Activated naive CD4-positive, alpha-beta T cell treated with anti-CD3 and anti-CD28 coated beads for 36 hours (primary cell): ENCODE measurements at regions not wholly inside any gene's neighbourhood (a gene's known extent, or its start where the extent isn't known, plus 50 kb on each side); places are given as distances from the start of the nearest gene placed in this dataset.
"Not testable (repeated sequence)": the region's sequence is repeated elsewhere in the genome, so short reads cannot be mapped to it uniquely, and the experiment has no call there.

Source experiments
- CTCF ChIA-PET: fragments of 350-600 bp; sonication (Branson Sonifier 250); formaldehyde crosslinking; loops from one replicate; lab custom pipeline; 2021; ENCODE audit warnings: antibody characterized with exemption; lab: Charles Lee
- DNase-seq: peaks from one replicate; pipeline ENCODE4 v3.0.0-alpha.2; 2020
- H3K27ac Mint-ChIP-seq: one replicate; pipeline ENCODE4 v1.8.0; 2021; ENCODE audit warnings: mild to moderate bottlenecking, mixed read lengths
- H3K27me3 Mint-ChIP-seq: one replicate; pipeline ENCODE4 v1.8.0; 2021; ENCODE audit warnings: low read depth, mixed read lengths
- H3K36me3 Mint-ChIP-seq: one replicate; pipeline ENCODE4 v1.8.0; 2021; ENCODE audit warnings: low read depth, mixed read lengths
- H3K4me1 Mint-ChIP-seq: one replicate; pipeline ENCODE4 v1.8.0; 2021; ENCODE audit warnings: low read depth, mixed read lengths
- H3K4me3 Mint-ChIP-seq: one replicate; pipeline ENCODE4 v1.8.0; 2021; ENCODE audit warnings: mild to moderate bottlenecking, moderate library complexity, mixed read lengths
- H3K9me3 Mint-ChIP-seq: one replicate; pipeline ENCODE4 v1.8.0; 2021; ENCODE audit warnings: mixed read lengths
- intact Hi-C: fragments of 100-400 bp; cut with micrococcal nuclease; formaldehyde crosslinking; loops from one replicate; pipeline ENCODE4 v1.15.1; 2023

DNA sequence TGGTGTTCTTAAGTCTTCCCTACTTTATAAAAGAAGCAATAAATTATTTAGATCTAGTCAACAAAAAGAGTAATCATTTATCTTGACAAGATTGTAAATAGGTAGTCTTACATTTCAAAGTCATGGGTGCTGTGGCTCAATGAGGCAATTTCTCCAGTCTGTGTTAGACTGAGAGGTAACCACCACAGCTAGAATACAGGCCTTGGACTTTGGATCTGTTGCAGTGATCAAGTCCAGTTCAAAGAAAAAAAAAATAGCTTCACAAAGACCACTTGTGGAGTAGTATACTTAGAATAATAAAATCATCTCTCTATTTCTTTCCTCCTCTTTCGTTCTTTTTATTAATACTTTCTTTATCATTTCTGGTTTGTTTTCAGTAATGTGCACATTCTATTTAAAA is 93.1 kb upstream of the FSIP2 start:
- Mint-ChIP-seq H3K4me1 (no peaks in the 10 kb centered on the region), H3K27ac (no peak overlapping the region), H3K4me3 (no peak overlapping the region), H3K27me3 (no peaks in the 10 kb centered on the region), H3K36me3 (no peaks in the 10 kb centered on the region), H3K9me3 (no peaks in the 10 kb centered on the region)
- intact Hi-C loops, result no loop called here
- CTCF ChIA-PET, result no interaction called here
- DNase-seq, result no peak

DNA sequence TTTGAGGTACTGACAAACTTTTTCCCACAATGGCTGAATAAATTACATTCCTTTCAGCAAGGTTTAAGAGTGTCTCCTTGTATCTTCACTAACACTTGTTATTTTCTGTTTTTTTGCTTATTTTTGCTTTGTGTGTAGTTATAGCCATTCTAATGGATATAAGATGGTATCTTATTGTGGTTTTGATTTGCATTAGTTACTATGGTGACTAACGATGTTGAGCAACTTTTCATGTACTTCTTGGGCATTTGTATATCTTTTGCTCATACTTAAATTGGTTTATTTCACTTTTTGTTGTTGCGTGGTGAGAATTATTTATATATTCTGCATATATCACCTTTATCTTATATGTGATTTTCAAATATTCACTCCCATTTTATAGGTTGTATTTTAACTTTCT is 79.9 kb upstream of the FSIP2 start:
- no peaks in the 10 kb centered on the region for H3K4me1 Mint-ChIP-seq
- H3K27ac Mint-ChIP-seq, result no peak overlapping the region
- no peaks in the 10 kb centered on the region for H3K36me3 Mint-ChIP-seq
- no peaks in the 10 kb centered on the region for H3K9me3 Mint-ChIP-seq
- no peak overlapping the region for H3K4me3 Mint-ChIP-seq
- CTCF ChIA-PET, result no interaction called here
- intact Hi-C loops, result no loop called here
- no peaks in the 10 kb centered on the region for H3K27me3 Mint-ChIP-seq
- no peak for DNase-seq

DNA sequence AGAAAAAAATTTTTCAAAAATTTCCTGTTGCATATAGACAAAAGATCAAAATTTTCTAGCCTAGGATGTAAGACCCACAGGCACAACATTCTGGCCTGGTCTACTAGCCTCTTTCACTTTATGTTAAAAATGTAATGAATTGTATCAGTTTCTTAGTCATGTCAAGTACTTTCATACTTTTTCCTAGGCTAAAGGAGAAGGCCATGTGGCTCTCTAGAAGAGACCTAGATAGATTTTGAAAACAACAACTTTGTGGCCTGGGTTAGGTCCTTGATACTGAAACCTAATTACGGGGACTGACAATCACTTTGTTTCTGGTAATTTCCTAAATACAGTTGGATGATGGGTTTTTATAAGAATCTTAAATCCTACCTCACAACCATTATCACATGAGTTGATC is 74.8 kb upstream of the FSIP2 start:
- H3K27me3 Mint-ChIP-seq, result no peaks in the 10 kb centered on the region
- H3K36me3 Mint-ChIP-seq, result no peaks in the 10 kb centered on the region
- no peaks in the 10 kb centered on the region for H3K4me1 Mint-ChIP-seq
- no peak for DNase-seq
- intact Hi-C loops, result no loop called here
- H3K4me3 Mint-ChIP-seq, result no peak overlapping the region
- CTCF ChIA-PET, result no interaction called here
- no peaks in the 10 kb centered on the region for H3K9me3 Mint-ChIP-seq
- no peak overlapping the region for H3K27ac Mint-ChIP-seq

DNA sequence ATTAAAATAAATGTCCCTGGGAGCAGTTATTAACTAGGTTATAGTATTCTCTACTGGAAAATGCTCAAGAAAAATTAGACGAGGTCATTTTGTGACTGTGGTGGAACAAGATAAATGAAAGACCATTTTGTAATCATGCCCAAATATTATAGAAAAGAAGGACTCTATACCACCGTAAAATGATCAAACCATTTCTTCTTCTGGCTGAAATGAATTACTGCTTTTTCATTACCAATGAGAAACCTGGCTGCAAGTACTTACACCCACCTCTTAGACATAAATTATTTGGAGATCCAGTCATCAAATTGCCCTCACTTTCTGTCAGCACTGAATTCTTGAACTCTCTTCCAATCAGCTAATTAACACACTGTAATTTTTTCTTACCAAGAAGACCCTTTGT is 74.2 kb upstream of the FSIP2 start:
- CTCF ChIA-PET, result no interaction called here
- DNase-seq, result no peak
- no peaks in the 10 kb centered on the region for H3K9me3 Mint-ChIP-seq
- H3K4me3 Mint-ChIP-seq, result no peak overlapping the region
- H3K27me3 Mint-ChIP-seq, result no peaks in the 10 kb centered on the region
- no peaks in the 10 kb centered on the region for H3K36me3 Mint-ChIP-seq
- H3K4me1 Mint-ChIP-seq, result no peaks in the 10 kb centered on the region
- intact Hi-C loops, result no loop called here
- no peak overlapping the region for H3K27ac Mint-ChIP-seq

DNA sequence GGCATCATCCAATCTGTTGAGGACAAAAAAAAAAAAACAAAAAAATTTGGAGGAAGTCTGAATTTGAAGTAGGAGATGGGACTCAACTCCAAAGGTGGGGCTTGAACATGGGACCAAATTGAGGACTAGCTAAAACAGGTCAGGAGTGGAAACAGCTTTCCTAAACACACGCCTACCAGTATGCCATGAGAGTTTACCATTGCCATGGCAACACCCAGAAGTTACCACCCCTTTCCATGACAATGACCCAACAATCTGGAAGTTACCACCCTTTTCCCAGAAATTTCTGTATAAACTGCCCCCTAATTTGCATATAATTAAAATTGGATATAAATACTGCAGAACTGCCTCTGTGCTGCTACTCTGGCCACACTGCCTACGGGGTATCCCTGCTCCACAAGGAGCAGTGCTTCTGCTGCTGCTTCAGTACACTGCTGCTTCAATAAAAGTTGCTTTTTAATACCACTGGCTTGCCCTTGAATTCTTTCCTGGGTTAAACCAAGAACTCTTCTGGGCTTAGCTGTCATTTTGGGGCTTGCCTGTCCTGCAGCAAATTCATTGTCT is 73.3 kb upstream of the FSIP2 start:
- Mint-ChIP-seq H3K27ac (no peak overlapping the region), H3K4me1 (no peaks in the 10 kb centered on the region), H3K36me3 (no peaks in the 10 kb centered on the region), H3K9me3 (no peaks in the 10 kb centered on the region), H3K4me3 (no peak overlapping the region), H3K27me3 (no peaks in the 10 kb centered on the region)
- intact Hi-C loops, result no loop called here
- DNase-seq, result no peak
- CTCF ChIA-PET, result no interaction called here

DNA sequence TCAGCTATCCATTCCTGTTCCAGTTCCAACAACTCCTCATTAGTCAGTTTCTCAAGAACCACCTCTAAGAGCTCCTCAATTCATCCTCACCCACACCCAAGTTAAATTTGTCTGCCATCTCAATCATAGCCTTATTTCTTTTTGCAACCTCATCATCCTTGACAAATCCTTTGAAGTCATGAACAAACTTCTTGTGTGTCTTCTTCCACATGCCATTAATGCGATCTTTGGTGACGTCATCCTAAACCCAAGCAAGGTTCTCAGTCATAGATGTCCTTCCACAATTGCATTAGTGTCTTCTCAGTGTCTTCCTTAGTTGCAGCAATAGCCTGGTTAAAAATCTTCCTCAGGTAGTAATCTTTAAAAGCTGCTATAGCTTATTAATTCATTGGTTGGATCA is 71.2 kb upstream of the FSIP2 start:
- Mint-ChIP-seq H3K27me3 (no peaks in the 10 kb centered on the region), H3K9me3 (no peaks in the 10 kb centered on the region), H3K36me3 (no peaks in the 10 kb centered on the region), H3K4me3 (no peak overlapping the region), H3K27ac (no peak overlapping the region), H3K4me1 (no peaks in the 10 kb centered on the region)
- CTCF ChIA-PET, result no interaction called here
- intact Hi-C loops, result no loop called here
- DNase-seq, result no peak

DNA sequence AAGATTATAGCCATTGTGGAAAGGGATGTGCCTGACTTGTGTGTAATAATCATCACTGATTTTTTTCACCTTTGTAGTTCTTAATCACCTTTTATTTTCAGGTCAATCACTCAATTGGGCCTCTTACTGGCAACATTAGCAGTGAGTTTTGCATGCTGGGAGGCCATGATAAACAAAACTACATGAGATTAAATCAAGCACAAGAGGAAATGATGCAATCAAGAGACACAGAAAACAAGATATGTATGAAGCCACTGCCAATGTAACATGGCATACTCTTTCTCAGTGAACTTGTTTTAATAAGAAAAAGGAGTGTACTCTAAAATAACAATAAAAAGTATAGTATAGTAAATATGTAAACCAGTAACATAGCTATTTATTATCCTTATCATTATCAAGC is 69.9 kb upstream of the FSIP2 start:
- CTCF ChIA-PET, result no interaction called here
- Mint-ChIP-seq H3K27ac (no peak overlapping the region), H3K4me1 (no peaks in the 10 kb centered on the region), H3K27me3 (no peaks in the 10 kb centered on the region), H3K4me3 (no peak overlapping the region), H3K9me3 (no peaks in the 10 kb centered on the region), H3K36me3 (no peaks in the 10 kb centered on the region)
- no peak for DNase-seq
- intact Hi-C loops, result no loop called here

DNA sequence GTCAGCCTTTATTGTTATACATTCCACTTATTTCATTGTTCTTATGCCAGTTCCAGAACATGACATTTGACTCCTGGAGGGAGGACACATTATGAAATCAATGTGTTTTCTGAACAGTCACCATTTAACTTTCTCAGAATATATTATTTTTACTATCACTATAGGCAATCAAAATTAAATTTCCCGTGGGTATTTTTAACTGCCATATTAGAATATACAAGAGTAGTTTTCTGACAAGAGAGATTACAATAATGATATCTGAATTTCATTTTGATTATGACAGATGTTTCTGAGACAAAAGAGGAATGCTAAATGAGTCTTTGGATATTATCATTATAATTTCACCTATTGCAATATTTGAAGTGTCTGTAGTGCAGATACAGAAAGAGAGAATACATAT is 64.4 kb upstream of the FSIP2 start:
- no peaks in the 10 kb centered on the region for H3K27me3 Mint-ChIP-seq
- DNase-seq, result no peak
- H3K27ac Mint-ChIP-seq, result no peak overlapping the region
- no peak overlapping the region for H3K4me3 Mint-ChIP-seq
- CTCF ChIA-PET, result no interaction called here
- H3K36me3 Mint-ChIP-seq, result no peaks in the 10 kb centered on the region
- no peaks in the 10 kb centered on the region for H3K9me3 Mint-ChIP-seq
- H3K4me1 Mint-ChIP-seq, result no peaks in the 10 kb centered on the region
- intact Hi-C loops, result no loop called here

DNA sequence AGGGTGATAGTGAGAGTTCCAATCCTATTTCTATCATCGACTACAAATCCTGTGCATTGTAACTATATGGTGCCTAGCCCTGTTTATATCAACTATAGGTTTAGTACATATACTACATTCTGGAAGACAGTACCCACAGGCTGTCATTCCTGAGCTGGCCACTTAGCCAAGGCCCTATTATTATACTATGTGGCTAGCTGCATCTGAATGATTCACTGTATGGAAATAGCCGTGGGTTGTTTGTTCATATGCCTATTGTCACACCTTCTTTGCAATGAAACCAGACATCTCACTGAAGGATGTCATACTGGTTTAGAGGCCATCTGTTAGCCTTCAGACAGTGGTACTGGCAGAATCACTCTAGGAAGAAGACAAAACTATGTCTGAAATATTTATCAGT is 62.3 kb upstream of the FSIP2 start:
- DNase-seq, result no peak
- H3K4me3 Mint-ChIP-seq, result no peak overlapping the region
- H3K9me3 Mint-ChIP-seq, result no peaks in the 10 kb centered on the region
- no peak overlapping the region for H3K27ac Mint-ChIP-seq
- no peaks in the 10 kb centered on the region for H3K4me1 Mint-ChIP-seq
- no peaks in the 10 kb centered on the region for H3K27me3 Mint-ChIP-seq
- H3K36me3 Mint-ChIP-seq, result no peaks in the 10 kb centered on the region
- CTCF ChIA-PET, result interaction anchor here (0.6 kb wide), 1 partner anchor 500 kb away, joined by 3 read pairs; no protein-coding TSS in a partner anchor
- intact Hi-C loops, result no loop called here

DNA sequence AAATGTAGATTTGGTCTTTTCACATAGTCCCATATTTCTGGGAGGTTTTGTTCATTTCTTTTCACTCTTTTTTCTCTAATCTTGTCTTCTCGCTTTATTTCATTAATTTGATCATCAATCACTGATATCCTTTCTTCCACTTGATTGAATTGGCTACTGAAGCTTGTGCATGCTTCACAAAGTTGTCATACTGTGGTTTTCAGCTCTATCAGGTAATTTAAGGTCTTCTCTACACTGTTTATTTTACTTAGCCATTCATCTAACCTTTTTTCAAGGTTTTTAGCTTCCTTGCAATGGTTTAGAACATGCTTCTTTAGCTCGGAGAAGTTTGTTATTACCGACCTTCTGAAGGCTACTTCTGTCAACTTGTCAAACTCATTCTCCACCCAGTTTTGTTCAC is 51.6 kb upstream of the FSIP2 start:
- H3K4me3 Mint-ChIP-seq, DNase-seq, H3K36me3 Mint-ChIP-seq, H3K27ac Mint-ChIP-seq, CTCF ChIA-PET, H3K4me1 Mint-ChIP-seq, H3K9me3 Mint-ChIP-seq, intact Hi-C loops, H3K27me3 Mint-ChIP-seq: not testable (repeated sequence)

DNA sequence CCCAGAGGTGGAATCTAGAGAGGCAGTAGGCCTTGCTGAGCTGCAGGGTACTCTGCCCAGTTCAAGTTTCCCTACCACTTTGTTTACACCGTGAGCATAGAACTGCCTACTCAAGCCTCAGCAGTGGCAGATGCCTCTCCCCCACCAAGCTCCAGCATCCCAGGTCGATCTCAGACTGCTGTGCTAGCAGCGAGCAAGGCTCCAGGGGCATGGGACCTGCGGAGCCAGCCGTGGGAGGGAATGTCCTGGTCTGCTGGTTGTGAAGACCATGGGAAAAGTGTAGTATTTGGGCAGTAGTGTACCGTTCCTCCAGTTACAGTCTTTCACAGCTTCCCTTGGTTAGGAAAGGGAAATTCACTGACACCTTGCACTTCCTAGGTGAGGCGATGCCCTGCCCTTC is 50.6 kb upstream of the FSIP2 start:
- H3K27ac Mint-ChIP-seq, result no peak overlapping the region
- no peak for DNase-seq
- CTCF ChIA-PET, result interaction anchor here (1.4 kb wide), 1 partner anchor 15 kb away, joined by 3 read pairs; no protein-coding TSS in a partner anchor
- H3K27me3 Mint-ChIP-seq, result no peaks in the 10 kb centered on the region
- intact Hi-C loops, result no loop called here
- H3K9me3 Mint-ChIP-seq, result peaks cover 2% of the 10 kb centered on the region
- H3K4me1 Mint-ChIP-seq, result no peaks in the 10 kb centered on the region
- no peaks in the 10 kb centered on the region for H3K36me3 Mint-ChIP-seq
- H3K4me3 Mint-ChIP-seq, result no peak overlapping the region
